ENCODE measurements at regions not wholly inside any gene's neighbourhood (a gene's known extent, or its start where the extent isn't known, plus 50 kb on each side); places are given as distances from the start of the nearest gene placed in this dataset.

- TF ChIP-seq POLR2A (IDR thresholded peaks at IDR 0.05) (no peak), CTCF (IDR thresholded peaks at IDR 0.05) (no peak), EP300 (IDR thresholded peaks at IDR 0.05) (no peak)
Observed at GRCh38 chr3:5554245-5554747, 366.8 kb downstream of the EDEM1 start.
